ENCODE measurements at regions not wholly inside any gene's neighbourhood (a gene's known extent, or its start where the extent isn't known, plus 50 kb on each side); places are given as distances from the start of the nearest gene placed in this dataset.

DNA sequence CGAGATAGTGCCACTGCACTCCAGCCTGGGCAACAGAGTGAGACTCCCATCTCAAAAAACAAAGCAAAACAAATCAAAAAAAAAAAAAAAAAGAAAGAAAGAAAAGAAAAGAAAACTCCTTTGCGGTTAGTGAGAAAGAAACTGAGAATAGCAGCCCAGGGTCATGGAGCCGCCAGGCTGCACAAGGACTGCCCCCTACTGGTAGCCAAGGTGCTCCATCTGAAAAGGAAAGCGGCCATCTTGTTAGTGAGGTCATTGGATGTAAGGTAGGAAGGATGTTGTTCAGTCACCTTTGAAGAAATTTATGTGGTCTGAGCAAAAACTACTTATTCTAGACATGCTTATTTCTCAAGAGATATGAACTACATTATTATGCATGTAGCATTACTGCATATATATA is 660.6 kb upstream of the TENM3 start:
- TF ChIP-seq, protein P1, sequence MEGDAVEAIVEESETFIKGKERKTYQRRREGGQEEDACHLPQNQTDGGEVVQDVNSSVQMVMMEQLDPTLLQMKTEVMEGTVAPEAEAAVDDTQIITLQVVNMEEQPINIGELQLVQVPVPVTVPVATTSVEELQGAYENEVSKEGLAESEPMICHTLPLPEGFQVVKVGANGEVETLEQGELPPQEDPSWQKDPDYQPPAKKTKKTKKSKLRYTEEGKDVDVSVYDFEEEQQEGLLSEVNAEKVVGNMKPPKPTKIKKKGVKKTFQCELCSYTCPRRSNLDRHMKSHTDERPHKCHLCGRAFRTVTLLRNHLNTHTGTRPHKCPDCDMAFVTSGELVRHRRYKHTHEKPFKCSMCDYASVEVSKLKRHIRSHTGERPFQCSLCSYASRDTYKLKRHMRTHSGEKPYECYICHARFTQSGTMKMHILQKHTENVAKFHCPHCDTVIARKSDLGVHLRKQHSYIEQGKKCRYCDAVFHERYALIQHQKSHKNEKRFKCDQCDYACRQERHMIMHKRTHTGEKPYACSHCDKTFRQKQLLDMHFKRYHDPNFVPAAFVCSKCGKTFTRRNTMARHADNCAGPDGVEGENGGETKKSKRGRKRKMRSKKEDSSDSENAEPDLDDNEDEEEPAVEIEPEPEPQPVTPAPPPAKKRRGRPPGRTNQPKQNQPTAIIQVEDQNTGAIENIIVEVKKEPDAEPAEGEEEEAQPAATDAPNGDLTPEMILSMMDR (IDR thresholded peaks at IDR 0.05; ENCODE audit: borderline replicate concordance, extremely low read depth, low read length, poor library complexity, severe bottlenecking) = peak; percentile 15
- no peak for TF ChIP-seq EZH2 (IDR thresholded peaks at IDR 0.05; ENCODE audit: borderline replicate concordance, low read depth, low read length, severe bottlenecking)
